Esophagus muscularis mucosa (tissue), 4 donors: ENCODE measurements at regions not wholly inside any gene's neighbourhood (a gene's known extent, or its start where the extent isn't known, plus 50 kb on each side); places are given as distances from the start of the nearest gene placed in this dataset.

Experiments
- CTCF ChIP-seq, 3 experiments: fragments of 200-600 bp in 2 of 3; fragments of 450-650 bp in 1 of 3; sonication (generic) in 2 of 3; IDR thresholded peaks; one replicate each; pipeline ENCODE4 v1.5.1; 2017 to 2019; ENCODE audit warnings: antibody characterized with exemption in 3 of 3, mild to moderate bottlenecking in 2 of 3, moderate library complexity in 1 of 3
- EP300 ChIP-seq: sonication (generic); formaldehyde crosslinking; IDR thresholded peaks from one replicate; pipeline ENCODE4 v1.6.1; 2017; ENCODE audit warnings: antibody characterized with exemption
- POLR2A ChIP-seq: fragments of 450-650 bp; IDR thresholded peaks from one replicate; pipeline ENCODE4 v1.6.1; 2017; ENCODE audit warnings: antibody characterized with exemption, moderate library complexity, mild to moderate bottlenecking, low read depth
- POLR2AphosphoS5 ChIP-seq, 2 donors: sonication (generic); formaldehyde crosslinking; IDR thresholded peaks; one replicate each; pipeline ENCODE4 v1.6.1; 2017; ENCODE audit warnings: antibody characterized with exemption in 2 of 2

- TF ChIP-seq CTCF (IDR thresholded peaks at IDR 0.05) (no peak), POLR2A (no peak), POLR2AphosphoS5 (IDR thresholded peaks at IDR 0.05) (no peak), EP300 (no peak)
Observed at GRCh38 chr20:51941503-51941902, 139.2 kb upstream of the SALL4 start.
